ELR (cell line): ENCODE measurements at regions not wholly inside any gene's neighbourhood (a gene's known extent, or its start where the extent isn't known, plus 50 kb on each side); places are given as distances from the start of the nearest gene placed in this dataset.

ENCODE experiments used
- DNase-seq: peaks from one replicate; pipeline ENCODE4 v3.0.0-alpha.2; 2015; ENCODE audit warnings: low read depth

DNA sequence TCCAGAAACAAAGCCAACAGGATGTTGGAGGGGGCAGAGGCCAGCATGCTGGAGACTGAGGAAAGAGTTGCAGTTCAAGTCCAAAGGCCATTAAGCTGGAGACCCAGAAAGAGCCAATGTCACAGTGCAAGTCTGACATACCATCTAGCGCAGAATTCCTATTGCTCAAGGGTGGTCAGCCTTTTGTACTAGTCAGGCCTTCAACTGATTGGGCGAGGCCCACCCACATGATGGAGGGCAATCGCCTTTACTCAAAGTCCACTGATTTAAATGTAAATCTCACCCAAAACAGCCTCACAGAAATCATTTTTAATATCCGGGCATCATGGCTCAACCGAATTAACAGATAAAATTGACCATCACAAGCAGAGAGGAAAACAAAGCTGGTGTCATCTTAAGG is 113.9 kb downstream of the RCN1 start:
- no peak for DNase-seq

DNA sequence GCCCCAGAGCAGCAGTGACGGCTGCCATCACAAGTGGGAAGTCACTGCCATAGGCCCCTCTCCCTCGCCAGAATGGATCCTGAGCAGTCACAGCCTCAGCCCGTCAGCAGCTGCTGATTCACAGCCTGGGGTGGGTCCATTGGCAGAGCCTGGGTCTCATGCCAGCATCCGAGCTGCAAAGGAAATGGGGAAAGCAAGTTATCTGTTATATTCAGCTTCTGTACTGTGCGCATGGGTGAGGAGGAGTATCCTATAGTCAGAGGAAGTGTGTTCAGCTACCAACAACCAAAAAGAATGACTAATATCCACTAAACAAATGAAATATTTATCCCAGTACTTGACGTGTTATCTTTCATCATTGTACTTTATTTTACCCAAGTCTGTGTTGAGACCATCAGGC is 119.7 kb downstream of the RCN1 start:
- DNase-seq, result peak; percentile 89

DNA sequence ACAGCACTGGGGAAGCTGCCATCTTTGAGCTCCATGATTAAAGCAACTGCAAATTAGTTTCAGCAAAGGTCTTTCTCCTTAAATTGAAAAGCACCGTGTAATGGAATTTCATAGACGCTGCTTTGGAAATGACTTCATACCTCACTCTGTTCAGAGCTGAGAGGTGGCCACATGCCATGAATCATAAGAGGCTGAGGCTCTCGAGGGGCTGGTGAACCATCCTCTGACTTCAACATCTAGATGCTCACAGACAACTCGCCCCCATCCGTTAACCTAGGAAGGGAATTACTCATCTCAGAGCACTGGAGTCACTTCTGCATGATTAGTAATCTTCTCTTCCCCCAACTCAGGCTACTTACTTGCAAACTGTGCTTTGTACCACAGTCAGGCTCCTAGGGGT is 122.3 kb downstream of the RCN1 start:
- peak; percentile 98 for DNase-seq

DNA sequence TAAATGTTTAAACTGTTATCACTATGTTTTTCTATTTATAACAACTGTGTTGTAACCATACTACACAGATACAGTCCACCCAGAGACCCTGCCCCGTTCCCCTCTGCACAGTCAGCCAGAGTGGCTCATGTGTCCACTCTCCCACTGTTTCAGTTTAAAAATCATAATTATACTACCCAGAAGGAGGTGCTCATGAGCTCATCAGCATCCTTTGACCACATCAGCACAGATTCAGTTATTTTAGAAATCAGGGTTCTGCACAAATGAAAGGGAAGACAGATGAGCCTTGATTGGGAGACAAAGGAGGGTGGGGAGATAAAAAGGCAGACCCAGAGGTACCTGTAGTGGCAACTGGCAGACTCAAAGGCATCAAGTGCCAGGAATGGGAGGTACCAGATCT is 124.3 kb downstream of the RCN1 start:
- DNase-seq, result no peak

- no peak for DNase-seq
Measured at GRCh38 chr11:32216749-32217148, 125.9 kb downstream of the RCN1 start.

GRCh38 chr11:32219320-32219719 is 128.4 kb downstream of the RCN1 start:
- DNase-seq, result no peak

DNA sequence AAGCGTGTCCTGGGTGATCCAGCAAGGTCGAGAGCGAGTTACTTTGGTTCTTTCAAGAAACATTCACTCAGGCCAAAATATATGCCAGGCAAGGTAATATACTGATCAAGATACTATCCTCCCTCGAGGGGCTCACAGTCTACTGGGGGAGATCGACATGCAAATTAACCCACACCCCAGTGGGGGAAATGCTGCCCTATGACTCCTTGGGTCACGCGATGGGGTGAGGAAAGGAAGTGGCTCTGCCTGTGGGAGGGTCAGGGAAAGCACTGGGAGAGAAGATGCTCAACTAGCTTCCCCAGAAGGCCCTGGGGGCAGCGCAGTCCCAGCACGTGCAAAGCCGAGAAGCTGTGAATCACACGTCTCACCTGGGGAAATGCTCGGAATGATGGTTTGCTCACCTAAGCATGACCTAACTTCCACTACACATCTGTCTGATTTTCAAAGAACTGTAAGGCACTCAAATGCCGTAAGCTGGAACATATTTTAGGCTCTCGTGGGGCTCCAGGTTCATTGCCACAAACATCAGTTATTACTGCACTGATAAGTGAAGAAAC is 130.7 kb downstream of the RCN1 start:
- no peak for DNase-seq

DNA sequence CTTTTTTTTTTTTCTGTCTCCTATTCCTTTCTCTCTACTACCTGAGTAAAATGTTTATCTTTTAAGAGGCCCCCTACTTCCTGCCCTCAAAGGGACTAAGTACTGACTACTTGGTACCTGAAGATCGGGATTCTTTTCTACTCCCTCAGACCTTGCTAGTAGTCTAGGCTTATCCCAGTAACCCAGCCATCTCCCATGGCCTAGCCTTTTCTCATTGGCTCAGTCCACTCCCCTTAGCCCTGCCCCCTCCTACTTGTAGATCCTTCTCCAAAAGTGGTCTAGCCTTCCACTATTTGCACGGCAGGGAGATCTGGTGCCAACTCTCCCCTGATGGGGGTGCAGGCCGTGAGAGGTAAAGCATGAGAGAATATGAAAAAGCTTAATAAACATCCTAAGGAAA is 133.7 kb downstream of the RCN1 start:
- DNase-seq, result no peak

GRCh38 chr11:32225571-32226285 is 134.9 kb downstream of the RCN1 start:
- no peak for DNase-seq

DNA sequence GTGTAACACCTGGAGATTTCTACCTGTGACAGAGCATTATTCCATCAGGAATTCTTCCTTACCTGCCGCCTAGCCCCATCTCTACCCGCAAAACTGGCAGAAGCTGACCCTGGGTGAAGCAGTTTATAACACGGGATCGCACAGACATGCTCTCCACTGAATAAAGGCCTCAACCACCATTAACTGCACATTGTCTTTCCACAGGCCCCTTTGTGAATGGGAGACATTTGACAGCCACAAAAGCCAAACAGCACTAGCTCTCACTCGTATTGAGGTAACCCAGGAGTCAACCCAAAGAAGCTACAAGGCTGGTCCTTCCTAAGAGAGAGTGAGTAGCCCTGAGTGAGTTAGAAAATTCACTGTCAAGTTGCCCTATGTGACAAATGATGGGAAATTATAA is 135.6 kb downstream of the RCN1 start:
- no peak for DNase-seq

- no peak for DNase-seq
Measured at GRCh38 chr11:32229576-32230240, 138.8 kb downstream of the RCN1 start.

- peak; percentile 57 for DNase-seq
Measured at GRCh38 chr11:32231909-32232493, 141.1 kb downstream of the RCN1 start.

DNA sequence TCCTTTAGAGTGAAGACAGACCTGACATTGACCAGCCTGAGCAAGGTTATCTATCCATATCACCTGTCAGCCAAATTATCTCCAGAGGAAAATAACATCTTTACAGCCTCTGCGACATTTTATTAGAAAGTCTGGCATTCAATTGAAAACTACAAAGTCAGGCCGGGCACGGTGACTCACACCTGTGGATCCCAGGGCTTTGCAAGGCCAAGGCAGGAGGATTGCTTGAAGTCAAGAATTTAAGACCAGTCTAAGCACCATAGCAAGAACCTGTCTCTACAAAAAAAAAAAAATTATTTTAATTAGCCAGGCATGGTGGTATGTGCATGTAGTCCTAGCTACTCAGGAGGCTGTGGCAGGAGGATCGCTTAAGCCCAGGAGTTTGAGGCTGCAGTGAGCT is 141.6 kb downstream of the RCN1 start:
- DNase-seq, result no peak

DNA sequence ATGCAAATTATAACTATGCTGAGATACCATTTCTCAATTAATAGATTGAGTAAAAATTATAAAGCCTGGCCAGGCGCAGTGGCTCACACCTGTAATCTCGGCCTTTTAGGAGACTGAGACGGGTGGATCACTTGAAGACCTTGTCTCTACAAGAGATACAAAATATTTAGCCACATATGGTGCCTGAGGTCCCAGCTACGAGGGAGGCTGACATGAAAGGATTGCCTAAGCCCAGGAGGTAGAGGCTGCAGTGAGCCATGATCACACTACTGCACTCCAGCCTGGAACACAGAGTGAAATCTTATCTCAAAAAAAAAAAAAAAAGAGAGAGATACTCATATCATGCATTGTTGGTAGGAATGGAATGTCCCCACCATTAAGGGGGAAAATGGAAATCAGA is 142.4 kb downstream of the RCN1 start:
- DNase-seq, result no peak

DNA sequence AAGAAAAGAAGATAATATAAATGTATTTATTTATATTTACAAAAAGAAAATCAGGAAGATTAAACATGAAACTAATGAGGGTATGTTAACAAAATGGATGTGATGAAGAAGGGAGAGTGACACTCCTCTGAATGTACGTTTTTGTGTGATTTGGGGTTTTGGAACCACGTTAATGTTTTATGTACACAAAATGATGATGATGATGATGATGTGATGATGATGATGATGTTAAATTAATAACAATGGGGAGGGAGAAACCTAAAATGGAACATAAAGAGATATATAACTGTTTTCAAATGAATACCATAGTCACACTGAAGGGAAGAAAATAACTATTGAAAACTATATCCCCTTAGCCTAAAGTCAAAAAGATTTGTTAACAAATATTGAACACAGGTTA is 143.1 kb downstream of the RCN1 start:
- no peak for DNase-seq

GRCh38 chr11:32244453-32244852 is 153.6 kb downstream of the RCN1 start:
- DNase-seq, result no peak

GRCh38 chr11:32253706-32254105 is 162.8 kb downstream of the RCN1 start:
- DNase-seq, result no peak

DNA sequence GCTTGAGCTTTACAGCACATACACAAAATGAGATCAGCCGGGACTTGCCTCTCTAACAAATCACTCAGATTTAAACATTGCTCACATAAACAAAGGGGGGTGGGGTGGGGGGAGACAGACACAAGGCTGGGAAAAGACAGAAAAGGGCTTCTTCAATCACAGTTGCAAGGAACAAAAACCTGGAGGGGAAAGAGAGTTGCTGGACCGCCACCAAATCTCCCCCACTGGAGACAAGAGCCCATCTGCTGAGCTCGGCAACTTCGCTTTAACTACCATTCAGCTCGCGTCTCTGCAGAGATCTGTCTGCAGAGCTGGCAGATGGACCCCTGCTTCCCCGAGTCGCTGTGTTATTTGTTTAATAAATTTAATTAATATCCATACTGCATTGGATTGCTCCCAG is 165.0 kb downstream of the RCN1 start:
- DNase-seq, result no peak

- no peak for DNase-seq
Measured at GRCh38 chr11:32256466-32256865, 165.6 kb downstream of the RCN1 start.

DNA sequence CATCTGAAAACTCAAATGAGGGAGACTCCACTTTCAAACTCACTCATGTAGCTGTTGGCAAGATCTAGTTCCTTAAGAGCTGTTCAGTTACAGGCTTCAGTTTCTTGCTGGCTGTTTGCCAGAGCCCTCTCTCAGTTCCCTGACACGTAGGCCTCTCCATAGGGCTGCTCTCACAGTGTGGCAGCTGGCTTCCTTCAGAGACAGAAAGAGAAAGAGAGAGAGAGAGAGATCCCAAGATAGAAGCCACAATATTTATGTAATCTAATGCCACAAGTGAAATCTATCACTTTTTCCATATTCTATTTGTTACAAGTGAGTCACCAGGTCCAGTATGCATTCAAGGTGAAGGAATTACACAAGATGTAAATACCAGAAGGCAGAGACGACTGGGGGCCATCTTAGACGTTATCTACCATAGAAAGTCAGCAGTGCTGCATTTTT is 168.8 kb downstream of the RCN1 start:
- DNase-seq, result peak; percentile 41

DNA sequence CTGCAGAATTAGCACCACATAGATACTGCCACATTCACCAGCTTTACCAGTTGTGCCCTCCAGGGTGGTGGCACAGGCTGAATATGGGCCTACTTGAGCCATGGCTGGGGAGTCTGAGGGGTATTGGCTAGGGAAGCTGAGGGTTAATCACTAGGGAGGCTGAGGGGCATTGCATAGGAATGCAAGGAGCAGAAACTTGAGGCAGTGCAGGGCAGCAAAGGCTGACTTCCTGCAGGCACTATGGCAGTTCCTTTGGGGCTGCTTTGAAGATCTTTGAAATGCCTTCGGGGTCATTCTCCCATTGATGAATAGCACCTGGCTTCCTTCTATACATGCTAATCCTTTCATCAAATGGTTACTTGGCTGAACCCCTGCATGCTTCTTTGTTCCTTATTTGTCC is 171.5 kb downstream of the RCN1 start:
- DNase-seq, result no peak

DNA sequence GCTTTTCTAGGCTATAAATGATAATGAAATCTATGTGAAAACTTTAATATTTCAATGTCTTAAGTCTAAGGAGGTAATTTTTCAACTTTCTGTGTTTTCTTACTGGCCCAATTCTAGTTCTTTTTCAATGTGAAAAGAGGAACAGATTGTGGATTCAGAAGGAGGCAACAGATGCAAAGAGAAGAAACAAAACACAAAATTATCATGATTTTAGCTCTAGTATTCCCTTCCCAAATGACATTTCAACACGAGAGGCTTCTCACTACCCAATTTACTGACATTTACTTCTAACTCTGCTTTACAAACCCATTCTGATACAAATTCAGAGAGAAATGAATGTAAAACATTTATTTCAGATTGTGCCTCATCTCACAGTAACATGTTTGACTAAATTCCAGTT is 169.4 kb downstream of the WT1 start:
- no peak for DNase-seq

DNA sequence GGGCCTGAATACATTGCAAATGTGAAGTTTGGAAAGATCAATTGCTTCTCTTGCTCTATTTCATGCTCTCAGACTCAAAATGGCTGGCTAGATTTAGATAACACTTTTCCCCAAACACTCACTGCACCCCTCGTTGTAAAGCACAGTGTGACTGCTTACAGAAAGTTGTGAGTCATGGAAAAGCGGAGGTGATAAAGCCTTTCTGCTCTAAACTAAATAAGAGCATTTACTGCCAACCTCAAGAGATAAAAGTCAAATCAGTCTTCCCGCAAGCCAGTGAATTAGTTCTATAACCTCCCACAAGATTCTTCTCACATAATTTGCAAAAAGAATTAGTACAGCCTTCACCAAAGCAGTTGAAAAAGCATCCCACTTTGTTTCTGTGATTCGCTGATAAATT is 168.7 kb downstream of the WT1 start:
- DNase-seq, result no peak
